ENCODE measurements at regions not wholly inside any gene's neighbourhood (a gene's known extent, or its start where the extent isn't known, plus 50 kb on each side); places are given as distances from the start of the nearest gene placed in this dataset.

DNA sequence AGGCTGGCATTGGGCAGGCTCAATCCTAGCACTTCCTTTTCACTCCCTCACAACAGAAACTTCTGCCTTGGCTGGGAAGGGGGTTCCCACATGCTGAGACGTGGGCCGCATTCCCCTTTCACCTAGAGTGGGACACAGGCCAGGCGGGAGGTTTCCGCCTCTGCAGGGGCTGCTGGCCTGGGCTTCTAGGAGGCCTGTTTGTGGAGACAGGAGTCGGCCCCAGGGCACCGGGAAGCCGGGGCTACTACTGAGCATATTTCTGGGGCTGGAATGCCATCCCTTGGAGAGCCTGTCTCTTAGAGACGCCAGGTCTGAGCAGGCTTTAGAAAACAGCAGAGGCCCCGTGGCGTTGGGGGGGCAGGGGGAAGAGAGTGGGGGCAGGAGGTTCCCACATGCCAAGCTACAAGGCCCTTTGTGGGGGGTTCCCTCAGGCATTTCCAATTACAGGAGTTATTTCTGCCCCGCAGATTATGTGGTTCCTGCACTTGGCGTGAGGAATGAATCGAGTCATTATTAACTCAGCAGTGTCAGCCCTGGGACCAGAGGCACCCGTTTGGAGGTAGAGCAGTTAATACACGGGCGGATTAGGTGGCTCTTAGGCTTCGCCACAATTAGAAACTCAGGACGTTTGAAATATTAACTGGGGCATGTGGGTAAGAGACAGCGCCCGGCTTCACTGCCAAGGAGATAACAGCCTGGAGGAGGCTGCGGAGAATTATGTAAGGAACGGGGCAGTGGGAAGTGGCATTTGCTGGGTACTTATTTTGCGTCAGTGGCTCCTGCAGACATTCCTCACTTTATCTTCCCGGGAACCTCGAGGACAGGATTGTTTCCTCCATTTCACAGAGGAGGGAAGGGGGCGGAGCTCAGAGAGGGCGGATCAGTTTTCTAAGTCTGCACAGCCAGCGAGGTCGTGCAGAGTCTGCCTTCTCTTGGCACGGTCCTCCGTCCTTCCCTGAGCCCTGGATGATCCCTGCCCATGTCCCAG lies 162.5 kb downstream of the MAF start:
- DNase-seq = peak; percentile 99

DNA sequence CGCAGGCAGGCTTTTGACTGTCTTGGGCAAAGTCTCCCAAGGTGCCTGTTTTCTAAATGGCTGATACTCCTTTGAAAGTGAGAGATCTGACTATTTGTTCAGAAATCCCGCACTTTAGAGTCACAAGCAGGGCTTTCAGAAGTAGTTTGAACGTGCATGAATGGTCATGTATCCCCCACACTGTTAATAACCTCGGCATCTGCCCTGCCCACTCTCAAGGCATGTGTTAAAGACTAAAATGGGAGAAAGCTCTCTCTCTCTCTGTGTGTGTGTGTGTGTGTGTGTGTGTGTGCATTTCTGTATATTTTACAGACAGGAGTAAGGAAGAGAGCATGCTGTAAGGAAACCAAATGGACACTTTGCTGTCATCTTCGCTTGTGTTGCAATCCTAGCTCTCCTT lies 163.7 kb downstream of the MAF start:
- peak; percentile 47 for DNase-seq

DNA sequence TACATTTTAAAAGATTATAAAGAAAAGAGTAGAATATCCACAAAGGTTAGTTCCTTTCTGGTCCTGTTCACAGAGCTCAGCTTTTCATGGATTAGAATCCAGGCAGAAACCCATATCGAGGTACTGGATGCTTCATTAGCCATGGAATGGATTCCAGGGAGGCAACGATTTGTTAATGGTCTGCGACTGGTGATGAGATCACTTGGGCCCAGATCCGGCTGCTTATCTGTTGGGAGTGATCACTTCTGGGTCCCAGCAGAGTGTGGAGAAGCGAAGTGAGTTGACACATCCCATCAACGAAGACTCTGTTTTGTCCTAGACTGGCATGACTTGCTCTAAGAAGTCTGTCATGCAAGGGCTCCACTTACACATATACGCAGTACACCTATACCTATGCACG lies 165.8 kb downstream of the MAF start:
- DNase-seq = peak; percentile 90

DNA sequence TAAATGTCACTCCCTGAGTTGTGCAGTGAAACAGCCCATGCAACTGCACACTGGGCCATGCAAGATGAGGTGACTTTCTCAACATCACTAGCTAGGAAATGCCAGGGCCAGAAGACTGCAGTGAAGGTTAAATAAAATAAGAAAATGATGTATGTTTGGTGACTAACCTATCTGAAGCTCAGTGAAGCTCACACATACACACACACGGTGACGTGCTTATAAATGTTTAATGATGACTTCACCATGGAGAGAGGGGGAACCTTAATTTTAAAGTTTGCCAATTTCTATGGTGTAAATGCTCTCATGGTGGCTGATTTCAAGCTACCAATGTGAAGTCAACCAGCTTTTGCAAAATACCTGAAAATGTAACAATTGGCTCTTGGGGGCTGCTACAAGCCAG lies 166.4 kb downstream of the MAF start:
- peak; percentile 58 for DNase-seq

DNA sequence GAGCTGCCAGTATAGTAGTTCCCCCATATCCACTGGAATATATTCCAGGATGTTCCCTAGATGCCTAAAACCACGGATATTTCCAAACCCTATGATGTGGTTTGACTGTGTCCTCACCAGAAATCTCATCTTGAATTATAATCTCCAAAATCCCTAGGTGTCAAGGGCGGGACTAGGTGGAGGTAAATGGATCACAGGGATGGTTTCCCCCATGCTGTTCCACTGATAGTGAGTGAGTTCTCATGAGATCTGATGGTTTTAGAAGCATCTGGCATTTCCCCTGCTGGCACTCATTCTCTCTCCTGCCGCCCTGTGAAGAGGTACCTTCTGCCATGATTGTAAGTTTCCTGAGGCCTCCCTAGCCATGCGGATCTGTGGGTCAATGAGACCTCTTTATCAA lies 168.6 kb downstream of the MAF start:
- DNase-seq = no peak

DNA sequence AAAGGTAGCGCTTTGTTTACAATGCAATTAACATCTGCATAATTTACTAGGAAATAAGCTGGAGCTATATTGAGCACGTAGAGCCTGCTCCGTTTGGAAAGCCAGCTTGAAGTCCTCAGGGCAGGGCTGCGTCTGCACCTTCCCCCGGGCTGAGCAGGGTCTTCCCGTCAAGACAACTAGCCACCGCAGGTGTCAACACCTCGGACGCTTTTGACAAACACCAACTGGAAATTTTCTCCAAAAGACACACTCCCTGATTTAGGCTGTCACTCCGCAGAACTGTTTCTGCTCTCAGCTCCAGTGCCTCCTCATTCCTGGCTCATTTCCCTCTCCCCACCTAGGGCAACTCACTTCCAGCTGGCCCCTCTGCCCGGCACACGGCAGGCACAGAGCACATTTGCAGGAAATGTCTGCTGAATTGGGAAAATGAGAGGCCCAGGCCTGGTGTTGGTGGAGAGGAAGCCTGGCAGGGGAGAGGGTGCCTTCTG lies 170.3 kb downstream of the MAF start:
- no peak for DNase-seq

DNA sequence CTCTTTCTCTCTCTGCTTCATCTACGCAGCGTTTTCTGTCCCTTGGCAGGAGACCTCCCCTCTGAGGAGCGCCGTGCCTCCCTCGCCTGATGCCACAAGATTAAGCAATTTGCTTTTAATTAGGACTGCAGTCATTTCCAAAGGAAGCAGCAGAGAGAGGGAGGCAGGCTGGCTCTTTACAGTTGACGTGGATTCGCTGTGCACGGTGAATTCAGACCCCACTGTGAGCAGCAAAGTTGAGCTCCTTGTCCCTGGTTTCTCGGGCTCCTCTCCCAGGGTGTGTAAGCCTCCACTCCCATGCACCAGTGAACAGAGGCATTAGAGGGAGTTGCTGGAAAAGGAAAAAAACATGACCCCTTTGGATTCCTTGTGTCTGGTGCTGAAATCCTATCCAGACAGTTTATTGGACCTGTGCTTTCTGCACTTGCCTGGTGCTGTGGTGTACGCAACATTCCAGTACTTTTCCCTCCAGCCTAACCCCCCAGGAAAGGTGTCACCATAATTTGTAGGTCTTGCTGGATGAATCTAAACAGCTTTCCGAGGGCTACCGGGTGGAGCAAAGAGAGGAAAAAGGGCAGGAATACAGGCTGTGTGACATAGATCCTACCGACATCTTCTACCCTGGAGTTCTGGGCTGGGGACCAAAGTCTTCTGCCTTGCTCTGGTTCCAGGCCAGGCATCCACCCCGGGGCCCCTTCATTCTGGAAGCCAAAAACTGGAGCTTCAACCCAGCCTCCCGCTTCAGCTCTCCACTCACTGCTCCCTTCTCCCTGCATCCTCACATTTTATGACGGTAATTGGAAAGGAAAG lies 171.0 kb downstream of the MAF start:
- DNase-seq = peak; percentile 95

DNA sequence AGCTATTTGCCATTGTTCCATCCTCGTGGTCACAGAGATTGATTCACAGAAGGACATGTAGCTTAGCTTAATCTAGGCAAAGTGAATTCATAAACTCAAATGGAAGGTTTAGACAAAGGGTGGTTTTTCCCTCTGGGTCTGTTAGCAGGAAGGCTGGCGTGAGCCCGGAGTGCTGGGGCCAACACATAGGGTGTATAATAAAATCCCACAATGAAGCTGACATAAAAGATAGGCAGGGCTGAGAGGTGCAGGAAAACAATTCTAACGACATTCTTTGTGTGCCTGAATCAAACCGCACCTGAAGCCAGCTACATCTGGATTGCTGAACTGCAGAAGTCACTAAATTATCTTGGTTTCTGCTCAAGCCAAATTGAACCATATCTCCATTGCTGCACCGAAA lies 173.9 kb downstream of the MAF start:
- DNase-seq = no peak

DNA sequence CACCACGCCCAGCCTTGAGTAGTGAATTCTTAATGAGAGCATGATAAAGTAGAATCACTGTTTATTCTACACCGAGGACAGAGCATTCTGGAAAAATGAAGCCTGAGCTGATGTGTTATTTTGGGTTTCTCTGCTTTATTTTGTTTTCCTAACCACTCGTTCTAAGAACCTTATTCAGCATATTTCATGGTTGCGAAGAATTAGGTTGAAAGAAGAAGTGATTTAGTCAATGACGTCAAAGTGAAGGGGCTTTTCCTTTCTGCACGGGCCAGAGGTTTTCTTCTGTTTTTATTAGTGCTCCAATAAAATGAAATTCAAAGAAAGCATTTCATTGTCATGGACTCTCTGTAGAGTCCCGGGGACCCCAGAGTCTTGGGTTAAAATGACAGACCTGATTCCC lies 178.5 kb downstream of the MAF start:
- no peak for DNase-seq

DNA sequence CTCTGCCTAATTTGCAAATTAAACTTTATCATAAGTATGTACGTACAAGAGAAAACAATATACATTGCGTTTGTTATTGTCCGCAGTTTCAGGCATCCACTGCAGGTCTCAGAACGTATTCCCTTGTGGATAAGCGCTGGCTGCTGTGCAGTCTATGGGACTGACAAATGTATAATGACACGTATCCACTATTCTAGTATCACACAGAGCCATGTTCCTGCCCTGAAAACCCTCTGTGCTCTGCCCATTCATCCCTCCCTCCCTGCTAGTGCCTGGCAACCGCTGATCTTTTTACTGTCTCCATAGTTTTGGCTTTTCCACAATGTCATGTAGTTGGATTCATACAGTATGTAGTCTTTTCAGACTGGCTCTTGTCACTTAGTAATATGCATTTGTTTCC lies 179.4 kb downstream of the MAF start:
- no peak for DNase-seq

DNA sequence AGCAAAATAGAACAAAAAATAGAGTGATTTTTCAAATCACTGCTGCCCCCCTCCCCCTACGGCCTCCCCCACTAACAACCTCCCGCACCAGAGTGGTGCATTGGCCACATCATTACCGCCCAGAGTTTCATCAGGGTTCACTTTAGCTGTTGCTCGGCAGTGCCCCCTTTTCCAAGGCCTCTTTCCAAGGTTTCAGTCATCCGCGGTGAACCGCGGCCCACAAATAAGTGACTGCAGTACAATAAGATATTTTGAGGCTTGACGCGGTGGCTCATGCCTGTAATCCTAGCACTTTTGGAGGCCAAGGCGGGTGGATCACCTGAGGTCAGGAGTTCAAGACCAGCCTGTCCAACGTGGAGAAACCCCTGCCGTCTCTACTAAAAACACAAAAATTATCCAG lies 180.0 kb downstream of the MAF start:
- no peak for DNase-seq

DNA sequence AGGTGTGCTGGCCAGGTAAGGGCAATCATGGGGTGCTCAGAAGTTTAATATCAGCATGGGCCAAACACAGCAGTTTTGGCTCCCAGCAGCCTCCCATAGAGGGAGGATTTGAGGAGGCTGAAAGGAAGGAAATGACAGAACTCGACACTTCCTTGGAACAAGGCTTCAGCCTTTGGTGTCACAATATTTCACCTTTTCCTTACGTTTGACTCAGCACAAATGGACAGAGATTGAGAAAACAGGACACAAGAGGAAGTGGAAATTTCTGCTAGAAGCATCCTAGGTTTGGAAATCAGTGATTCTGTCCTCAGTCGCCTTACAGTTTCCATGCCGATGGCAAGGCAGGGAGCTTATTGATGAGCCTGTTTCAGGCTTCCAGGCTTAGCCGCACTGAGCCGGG lies 181.4 kb downstream of the MAF start:
- DNase-seq = no peak

DNA sequence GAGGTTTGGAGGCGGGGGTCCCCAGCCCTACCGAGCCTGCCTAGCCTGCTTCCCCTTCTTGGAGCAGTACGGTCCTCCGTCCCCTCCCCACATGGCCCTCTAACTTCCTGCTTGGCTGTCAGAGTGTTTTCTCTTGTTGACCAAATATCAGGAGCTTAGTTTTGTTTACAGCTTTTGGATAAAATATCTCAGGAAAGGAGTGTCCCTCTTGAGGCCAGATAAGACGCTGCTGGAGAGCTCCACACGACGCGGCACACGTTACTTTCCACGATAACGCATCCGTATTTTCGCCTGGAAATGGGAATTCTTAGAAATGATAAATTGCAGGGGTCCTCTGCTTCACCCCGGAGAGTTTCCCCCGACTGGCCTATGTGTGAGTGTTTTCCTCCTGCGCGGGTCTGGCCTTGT lies 182.9 kb downstream of the MAF start:
- no peak for DNase-seq

DNA sequence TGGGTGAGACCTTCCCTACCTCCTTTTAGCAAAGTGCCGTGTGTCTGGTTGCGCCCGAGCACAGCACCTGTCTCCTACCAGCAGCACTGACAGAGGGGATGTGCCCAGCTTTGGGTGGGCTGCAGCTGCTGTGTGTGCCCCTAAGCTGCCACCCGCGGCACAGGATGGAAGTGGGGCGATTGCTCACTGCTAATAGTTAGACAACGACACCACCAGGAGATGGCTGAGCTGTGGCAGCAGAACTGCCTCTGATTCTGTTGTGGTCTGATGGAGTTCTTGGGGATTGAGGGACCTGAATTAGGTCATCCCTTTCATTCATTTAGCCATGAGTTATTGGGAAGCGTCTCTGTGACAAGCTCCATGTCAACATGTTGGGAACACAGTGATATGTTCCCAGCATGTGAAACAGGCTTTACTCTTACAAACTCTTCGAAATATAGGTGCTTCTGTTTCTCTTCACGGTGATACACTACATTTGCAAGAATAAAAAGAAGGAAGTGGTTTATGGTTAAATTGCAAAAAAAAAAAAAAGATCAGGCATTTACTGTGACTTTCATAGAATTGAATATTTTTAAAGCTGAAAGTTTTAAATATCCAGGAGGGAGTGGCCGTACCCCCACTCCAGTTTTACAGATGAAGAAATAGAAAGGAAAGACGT lies 184.4 kb downstream of the MAF start:
- no peak for DNase-seq

DNA sequence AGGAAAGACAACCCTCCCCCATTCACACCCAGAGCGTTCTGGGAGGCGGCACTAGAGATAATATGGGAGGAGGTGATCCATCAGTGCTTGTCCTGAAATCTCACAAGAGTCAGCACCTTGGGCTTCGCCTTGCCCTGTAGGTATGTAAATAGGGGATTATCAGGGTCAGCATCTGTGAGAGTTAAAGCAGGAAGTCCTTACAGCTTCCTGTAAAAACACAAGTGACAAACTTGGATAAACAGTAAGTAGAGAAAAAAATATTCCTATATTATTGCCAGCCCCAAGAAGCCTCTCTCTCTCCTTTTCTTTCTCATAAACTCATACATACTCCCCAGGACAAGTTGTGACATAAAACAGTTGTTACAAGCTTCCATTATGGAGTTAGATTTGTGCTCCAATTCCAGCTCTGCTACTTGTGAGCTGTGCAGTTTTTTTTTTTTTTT lies 187.7 kb downstream of the MAF start:
- no peak for DNase-seq

DNA sequence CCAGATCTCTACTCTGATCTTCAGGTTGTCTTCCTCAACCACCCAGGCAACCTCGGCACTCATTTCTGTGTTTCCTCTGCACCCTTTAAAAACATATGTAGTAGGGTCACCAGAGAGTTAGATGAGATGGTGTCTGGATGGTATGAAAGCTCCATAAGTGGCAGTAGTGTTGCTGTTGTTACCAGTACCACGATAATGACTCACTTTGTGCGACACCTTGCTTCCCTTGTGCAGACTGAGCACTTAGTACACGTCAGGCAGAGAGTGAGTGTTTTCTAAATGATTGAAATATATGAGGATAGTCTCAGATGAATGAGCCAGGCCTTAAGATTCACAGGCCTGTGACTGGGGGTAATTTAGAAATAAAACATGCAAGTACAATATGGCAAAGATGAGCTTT lies 188.7 kb downstream of the MAF start:
- no peak for DNase-seq

DNA sequence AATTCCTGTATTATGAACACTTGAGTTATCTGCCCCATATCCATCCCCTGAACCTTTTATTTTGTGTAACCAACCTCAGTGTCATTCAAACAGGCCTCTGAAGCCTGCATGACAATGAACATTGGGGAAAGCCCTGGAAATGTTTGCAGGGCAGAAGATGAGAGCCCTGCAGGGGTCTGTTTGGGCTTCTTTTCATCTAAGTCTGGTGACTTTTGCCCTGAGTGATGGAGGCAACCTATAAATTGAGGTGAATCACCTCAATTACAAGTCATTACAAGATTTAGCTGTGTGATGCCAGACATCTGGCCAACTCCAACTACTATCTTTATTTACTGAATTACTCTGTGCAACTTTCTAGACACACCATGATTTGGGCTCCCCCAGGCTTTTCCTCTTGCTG lies 189.2 kb downstream of the MAF start:
- DNase-seq = no peak

DNA sequence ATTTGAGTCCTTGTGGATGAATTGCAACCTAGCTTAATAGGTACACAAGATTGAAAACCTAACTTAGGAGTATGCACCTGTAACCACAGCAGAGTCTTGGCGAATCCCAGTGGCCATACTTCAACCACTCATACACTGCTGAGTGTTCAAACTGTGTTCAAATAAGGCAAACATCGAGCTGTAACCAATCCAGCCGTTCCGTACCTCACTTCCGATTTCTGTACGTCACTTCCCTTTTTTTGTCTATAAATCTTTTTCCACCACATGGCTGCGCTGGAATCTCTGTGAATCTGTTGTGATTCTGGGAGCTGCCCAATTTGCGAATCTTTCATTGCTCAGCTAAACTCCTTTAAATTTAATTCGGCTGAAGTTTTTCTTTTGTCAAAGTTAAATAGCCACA lies 190.6 kb downstream of the MAF start:
- no peak for DNase-seq

DNA sequence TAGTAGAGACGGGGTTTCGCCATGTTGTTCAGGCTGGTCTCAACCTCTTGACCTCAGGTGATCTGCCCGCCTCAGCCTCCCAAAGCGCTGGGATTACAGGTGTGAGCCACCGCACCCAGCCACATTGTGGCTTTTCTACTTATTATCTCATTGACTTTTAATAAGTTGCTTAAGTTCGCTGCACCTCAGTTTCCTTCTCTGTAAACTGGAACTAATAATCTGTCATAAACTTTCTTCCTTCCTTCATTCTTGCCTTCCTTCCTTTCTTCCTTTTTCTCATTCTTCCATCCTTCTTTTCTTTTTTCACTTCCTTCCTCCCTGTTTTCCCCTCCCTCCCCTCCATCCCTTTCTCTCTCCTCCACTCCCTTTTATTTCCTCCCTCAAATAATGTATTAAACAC lies 192.2 kb downstream of the MAF start:
- no peak for DNase-seq

DNA sequence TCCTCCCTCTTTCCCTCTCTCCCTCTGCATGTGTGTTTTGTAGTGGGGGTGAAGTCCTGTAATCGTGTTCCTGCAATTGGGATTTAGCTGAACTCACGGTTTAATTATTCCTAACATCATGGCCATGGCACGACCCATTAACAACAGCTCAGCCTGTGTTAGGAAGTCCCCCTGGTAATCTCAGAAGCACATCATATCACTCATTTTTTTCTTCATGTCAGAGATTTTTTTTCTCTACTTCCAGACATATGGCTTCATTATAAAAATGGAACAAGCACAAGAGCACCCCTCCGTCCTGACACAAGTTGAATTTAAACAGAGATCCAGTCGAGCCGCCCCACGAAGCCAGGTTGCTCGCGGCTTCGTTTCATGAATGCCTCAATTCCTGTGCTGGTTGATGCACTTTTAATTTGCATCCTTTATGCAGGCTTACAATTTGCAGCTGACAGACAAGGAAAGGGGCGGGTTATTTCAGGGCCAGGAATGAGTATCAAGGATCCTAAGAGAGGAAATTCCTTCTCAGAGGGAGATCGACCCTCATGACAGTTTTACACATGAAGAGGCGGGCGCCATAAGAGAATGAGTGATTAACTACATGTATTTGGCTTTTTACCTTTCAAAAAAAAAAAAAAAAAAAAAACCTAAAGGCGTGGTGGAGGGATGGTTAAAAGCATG lies 192.9 kb downstream of the MAF start:
- no peak for DNase-seq

DNA sequence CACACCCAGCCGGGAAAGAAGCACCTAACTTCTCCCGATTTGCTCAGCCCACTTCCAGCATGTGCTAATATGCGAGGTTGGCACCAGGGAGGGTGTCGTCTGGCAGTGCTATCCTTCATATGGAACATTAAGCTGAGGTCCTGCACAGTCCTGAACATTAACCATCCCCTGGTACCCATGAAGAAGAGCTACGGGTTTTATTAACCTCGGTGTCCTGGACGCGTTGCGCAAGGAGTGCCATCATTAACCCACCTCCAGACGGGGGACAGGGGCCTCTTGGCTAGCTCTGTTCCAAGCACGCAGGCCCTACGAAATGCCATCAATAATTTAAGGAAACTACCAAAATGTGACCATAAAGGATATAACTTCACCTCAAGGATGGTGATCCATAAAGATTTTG lies 193.5 kb downstream of the MAF start:
- no peak for DNase-seq

DNA sequence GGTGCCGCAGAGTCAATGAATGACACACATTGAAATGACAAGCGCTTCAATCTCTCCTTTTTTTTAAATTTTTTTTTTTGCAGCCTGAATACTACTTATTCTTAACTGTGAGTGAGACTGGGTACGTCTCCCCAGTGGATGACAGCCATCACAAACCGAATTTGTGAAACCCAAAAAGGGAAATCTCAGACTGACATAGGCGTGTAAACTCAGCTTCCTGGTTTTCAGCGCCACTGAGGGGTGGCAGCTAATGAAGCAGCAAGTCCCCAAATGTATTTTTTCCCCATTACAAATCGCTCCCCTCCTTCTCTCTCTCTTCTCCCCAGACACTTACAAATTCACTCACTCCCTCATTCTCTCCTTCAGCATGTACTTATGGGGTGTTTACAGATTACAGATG lies 196.0 kb downstream of the MAF start:
- DNase-seq = no peak

DNA sequence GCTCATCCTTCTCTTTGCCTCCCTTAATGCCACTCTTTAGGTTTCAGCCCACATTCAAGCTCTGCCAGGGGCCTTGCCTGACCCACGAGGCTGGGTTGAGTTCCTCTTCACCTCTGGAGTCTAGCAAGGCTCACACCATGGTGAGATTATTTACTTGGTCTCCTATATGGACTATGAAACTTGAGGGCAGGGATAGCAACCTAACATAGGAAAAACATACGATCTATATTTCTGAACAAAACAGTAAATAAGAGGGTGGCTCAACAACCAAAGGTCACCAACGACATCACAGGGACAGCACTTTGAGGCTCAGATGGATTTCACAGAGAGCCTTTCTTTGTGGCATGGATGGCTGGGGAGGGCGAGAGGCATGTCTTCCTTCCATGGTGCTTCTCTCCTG lies 197.0 kb downstream of the MAF start:
- DNase-seq = no peak
